Neural progenitor cell (in vitro differentiated cells): ENCODE measurements at regions not wholly inside any gene's neighbourhood (a gene's known extent, or its start where the extent isn't known, plus 50 kb on each side); places are given as distances from the start of the nearest gene placed in this dataset.

Experiments
- EZH2 ChIP-seq: fragments of 200-600 bp; sonication (generic); IDR thresholded peaks from 2 replicates; pipeline ENCODE4 v1.6.1; 2017; ENCODE audit warnings: antibody characterized with exemption, mild to moderate bottlenecking, moderate library complexity
- TF ChIP-seq, protein P1 (sequence below): fragments of 200-600 bp; sonication (generic); IDR thresholded peaks from 2 replicates; pipeline ENCODE4 v1.5.1; 2017; ENCODE audit warnings: antibody characterized with exemption, mild to moderate bottlenecking

DNA sequence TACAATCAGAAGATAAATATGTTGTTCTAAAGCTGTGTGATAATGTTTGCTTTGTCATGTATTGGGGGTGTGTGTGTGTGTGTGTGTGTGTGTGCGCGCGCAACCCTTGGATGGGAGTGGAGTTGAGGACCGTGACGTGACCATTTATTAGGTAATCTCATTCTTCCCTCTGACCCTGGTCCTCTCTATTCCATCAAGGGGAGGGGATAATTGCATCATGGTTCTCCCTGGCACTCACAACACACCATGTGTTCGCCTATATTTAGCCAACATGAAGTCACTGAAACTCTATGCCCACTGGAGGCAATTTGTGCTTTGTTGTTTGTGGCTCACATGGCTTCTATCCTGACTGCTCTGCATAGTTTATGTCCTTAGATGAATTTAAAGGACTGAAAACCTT lies 79.8 kb upstream of the LRPPRC start:
- TF ChIP-seq, protein P1, sequence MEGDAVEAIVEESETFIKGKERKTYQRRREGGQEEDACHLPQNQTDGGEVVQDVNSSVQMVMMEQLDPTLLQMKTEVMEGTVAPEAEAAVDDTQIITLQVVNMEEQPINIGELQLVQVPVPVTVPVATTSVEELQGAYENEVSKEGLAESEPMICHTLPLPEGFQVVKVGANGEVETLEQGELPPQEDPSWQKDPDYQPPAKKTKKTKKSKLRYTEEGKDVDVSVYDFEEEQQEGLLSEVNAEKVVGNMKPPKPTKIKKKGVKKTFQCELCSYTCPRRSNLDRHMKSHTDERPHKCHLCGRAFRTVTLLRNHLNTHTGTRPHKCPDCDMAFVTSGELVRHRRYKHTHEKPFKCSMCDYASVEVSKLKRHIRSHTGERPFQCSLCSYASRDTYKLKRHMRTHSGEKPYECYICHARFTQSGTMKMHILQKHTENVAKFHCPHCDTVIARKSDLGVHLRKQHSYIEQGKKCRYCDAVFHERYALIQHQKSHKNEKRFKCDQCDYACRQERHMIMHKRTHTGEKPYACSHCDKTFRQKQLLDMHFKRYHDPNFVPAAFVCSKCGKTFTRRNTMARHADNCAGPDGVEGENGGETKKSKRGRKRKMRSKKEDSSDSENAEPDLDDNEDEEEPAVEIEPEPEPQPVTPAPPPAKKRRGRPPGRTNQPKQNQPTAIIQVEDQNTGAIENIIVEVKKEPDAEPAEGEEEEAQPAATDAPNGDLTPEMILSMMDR = no peak
- no peak for TF ChIP-seq EZH2
